Natural killer cell (primary cell): ENCODE measurements at regions not wholly inside any gene's neighbourhood (a gene's known extent, or its start where the extent isn't known, plus 50 kb on each side); places are given as distances from the start of the nearest gene placed in this dataset.

ENCODE experiments used
- ATAC-seq, 3 donors: fragments of 150-1000 bp in 2 of 3; fragments of 200-7000 bp in 1 of 3; cut with Tn5 transposase; 1 replicate in 1 of 3; 2 replicates in 2 of 3; pipeline ENCODE4 v1.10.0; 2021; ENCODE audit warnings: mild to moderate bottlenecking in 2 of 3, moderate library complexity in 2 of 3
- DNase-seq, 2 donors: peaks; one replicate each; pipeline versions ENCODE4 v3.0.0 to v3.0.0-alpha.2; 2013 to 2021; ENCODE audit warnings: mixed read lengths in 1 of 2
- H3K27ac ChIP-seq: one replicate; pipeline ENCODE4 v1.5.1; 2013; ENCODE audit warnings: mild to moderate bottlenecking, low read length
- H3K27me3 ChIP-seq: one replicate; pipeline ENCODE4 v1.6.1; 2013; ENCODE audit warnings: low read length; ENCODE audit not compliant: control insufficient read depth, insufficient read depth
- H3K36me3 ChIP-seq: one replicate; pipeline ENCODE4 v1.6.1; 2013; ENCODE audit warnings: low read length; ENCODE audit not compliant: control insufficient read depth, insufficient read depth
- H3K4me1 ChIP-seq: one replicate; pipeline ENCODE4 v1.6.1; 2013; ENCODE audit warnings: low read length; ENCODE audit not compliant: control insufficient read depth, insufficient read depth
- H3K4me3 ChIP-seq: one replicate; pipeline ENCODE4 v1.5.1; 2013; ENCODE audit warnings: low read length
- H3K9me3 ChIP-seq: one replicate; pipeline ENCODE4 v1.6.1; 2013; ENCODE audit warnings: low read length; ENCODE audit not compliant: control insufficient read depth, insufficient read depth
- H3K27ac Mint-ChIP-seq, 2 donors: one replicate each; pipeline ENCODE4 v1.8.0; 2022; ENCODE audit warnings: mild to moderate bottlenecking in 2 of 2, mixed read lengths in 2 of 2, moderate library complexity in 1 of 2
- H3K27me3 Mint-ChIP-seq, 2 donors: one replicate each; pipeline ENCODE4 v1.8.0; 2022; ENCODE audit warnings: low read depth in 2 of 2, mixed read lengths in 2 of 2
- H3K36me3 Mint-ChIP-seq: one replicate; pipeline ENCODE4 v1.8.0; 2022; ENCODE audit warnings: mixed read lengths
- H3K4me1 Mint-ChIP-seq, 2 donors: one replicate each; pipeline ENCODE4 v1.8.0; 2022; ENCODE audit warnings: mixed read lengths in 2 of 2
- H3K4me3 Mint-ChIP-seq: one replicate; pipeline ENCODE4 v1.8.0; 2022; ENCODE audit warnings: mild to moderate bottlenecking, moderate library complexity, mixed read lengths
- H3K9me3 Mint-ChIP-seq, 2 donors: one replicate each; pipeline ENCODE4 v1.8.0; 2022; ENCODE audit warnings: mixed read lengths in 2 of 2
- CTCF ChIP-seq: fragments of 200-600 bp; IDR thresholded peaks from one replicate; pipeline ENCODE4 v1.8.0; 2022; ENCODE audit warnings: antibody characterized with exemption
- WGBS: methylation state at CpG from one replicate; pipeline ENCODE4 v1.1.7; 2013; ENCODE audit warnings: missing lambda C conversion rate; ENCODE audit not compliant: insufficient coverage; 5-methylcytosine and 5-hydroxymethylcytosine counted together
- intact Hi-C: fragments of 100-400 bp; cut with micrococcal nuclease; formaldehyde crosslinking; loops from one replicate; pipeline ENCODE4 v1.14.2; 2022

GRCh38 chr5:45098483-45098882 is 289.7 kb downstream of the MRPS30 start:
- H3K27me3 ChIP-seq: no peaks in the 10 kb centered on the region
- no peak overlapping the region for H3K27ac ChIP-seq
- Mint-ChIP-seq H3K27me3 (no peaks in the 10 kb centered on the region), H3K4me3 (no peak overlapping the region), H3K36me3 (no peaks in the 10 kb centered on the region), H3K9me3 (peaks cover 18 to 24% of the 10 kb centered on the region in 2 donors), H3K4me1 (no peaks in the 10 kb centered on the region), H3K27ac (no peak overlapping the region)
- H3K36me3 ChIP-seq: no peaks in the 10 kb centered on the region
- WGBS: 72% methylated on average over 3 of the region's 3 CpGs
- no peak for DNase-seq
- no peak for ATAC-seq
- no peaks in the 10 kb centered on the region for H3K4me1 ChIP-seq
- peaks cover 9% of the 10 kb centered on the region for H3K9me3 ChIP-seq
- intact Hi-C loops: no loop called here
- TF ChIP-seq CTCF: no peak
- no peak overlapping the region for H3K4me3 ChIP-seq

- H3K4me3 Mint-ChIP-seq: no peak overlapping the region
- H3K27me3 Mint-ChIP-seq: no peaks in the 10 kb centered on the region
- Histone ChIP-seq H3K4me3 (no peak overlapping the region), H3K27me3 (no peaks in the 10 kb centered on the region), H3K9me3 (peaks cover 12% of the 10 kb centered on the region), H3K27ac (no peak overlapping the region), H3K36me3 (no peaks in the 10 kb centered on the region), H3K4me1 (no peaks in the 10 kb centered on the region)
- peaks cover 8% of the 10 kb centered on the region for H3K36me3 Mint-ChIP-seq
- no peak for TF ChIP-seq CTCF
- H3K9me3 Mint-ChIP-seq: peaks cover 18 to 20% of the 10 kb centered on the region in 2 donors
- WGBS: 100% methylated on average over 4 of the region's 4 CpGs
- no peaks in the 10 kb centered on the region for H3K4me1 Mint-ChIP-seq
- ATAC-seq: no peak
- DNase-seq: no peak
- H3K27ac Mint-ChIP-seq: no peak overlapping the region
- intact Hi-C loops: no loop called here
These were observed 292.4 kb downstream of the MRPS30 start for GRCh38 chr5:45101146-45101545.

- no peaks in the 10 kb centered on the region for H3K27me3 Mint-ChIP-seq
- Histone ChIP-seq H3K27me3 (no peaks in the 10 kb centered on the region), H3K9me3 (peaks cover 10% of the 10 kb centered on the region), H3K4me3 (no peak overlapping the region), H3K27ac (no peak overlapping the region), H3K4me1 (no peaks in the 10 kb centered on the region), H3K36me3 (no peaks in the 10 kb centered on the region)
- intact Hi-C loops: no loop called here
- H3K4me3 Mint-ChIP-seq: no peak overlapping the region
- H3K4me1 Mint-ChIP-seq: no peaks in the 10 kb centered on the region
- WGBS: 90% methylated on average over 1 of the region's 1 CpG
- no peak overlapping the region for H3K27ac Mint-ChIP-seq
- peaks cover 16% of the 10 kb centered on the region for H3K36me3 Mint-ChIP-seq
- TF ChIP-seq CTCF: no peak
- ATAC-seq: no peak
- peaks cover 18 to 25% of the 10 kb centered on the region in 2 donors for H3K9me3 Mint-ChIP-seq
- no peak for DNase-seq
These were observed 296.8 kb downstream of the MRPS30 start for GRCh38 chr5:45105491-45105994.

- intact Hi-C loops: no loop called here
- Mint-ChIP-seq H3K4me1 (no peaks in the 10 kb centered on the region), H3K27me3 (no peaks in the 10 kb centered on the region), H3K36me3 (peaks cover 16% of the 10 kb centered on the region), H3K9me3 (peaks cover 12 to 20% of the 10 kb centered on the region in 2 donors), H3K27ac (no peak overlapping the region), H3K4me3 (no peak overlapping the region)
- H3K9me3 ChIP-seq: peaks cover 3% of the 10 kb centered on the region
- no peak overlapping the region for H3K4me3 ChIP-seq
- TF ChIP-seq CTCF: no peak
- WGBS: 88% methylated on average over 1 of the region's 1 CpG
- H3K27ac ChIP-seq: no peak overlapping the region
- DNase-seq: no peak
- H3K4me1 ChIP-seq: no peaks in the 10 kb centered on the region
- ATAC-seq: no peak
- no peaks in the 10 kb centered on the region for H3K27me3 ChIP-seq
- H3K36me3 ChIP-seq: no peaks in the 10 kb centered on the region
These were observed 300.3 kb downstream of the MRPS30 start for GRCh38 chr5:45109062-45109461.
